K562 (cell line): ENCODE measurements at regions not wholly inside any gene's neighbourhood (a gene's known extent, or its start where the extent isn't known, plus 50 kb on each side); places are given as distances from the start of the nearest gene placed in this dataset.

Experiments
- ARID3A ChIP-seq: IDR thresholded peaks from 2 replicates; pipeline ENCODE4 v1.6.1; 2012; ENCODE audit warnings: low read depth, low read length, improper control_type of control experiment, borderline replicate concordance
- CBX5 ChIP-seq: IDR thresholded peaks from 2 replicates; pipeline ENCODE4 v1.6.1; 2014; ENCODE audit warnings: low read depth, borderline replicate concordance
- DIDO1 ChIP-seq: fragments of 450-650 bp; IDR thresholded peaks from 2 replicates; pipeline ENCODE4 v1.6.1; 2016; ENCODE audit warnings: low read depth, missing biosample characterization, missing genetic modification characterization
- E2F1 ChIP-seq: sonication (generic); formaldehyde crosslinking; IDR thresholded peaks from 2 replicates; pipeline ENCODE4 v1.8.1; 2023; ENCODE audit warnings: mild to moderate bottlenecking, missing genetic modification reagents, moderate library complexity
- EGR1 ChIP-seq: fragments of 450-650 bp; conservative IDR thresholded peaks from 2 replicates; pipeline ENCODE4 v1.6.1; 2017; ENCODE audit warnings: mild to moderate bottlenecking
- GATAD2A ChIP-seq: fragments of 450-650 bp; IDR thresholded peaks from 2 replicates; pipeline ENCODE4 v1.6.1; 2017
- MAFF ChIP-seq: IDR thresholded peaks from 2 replicates; pipeline ENCODE4 v1.6.1; 2012; ENCODE audit warnings: low read length, improper control_type of control experiment
- MEF2D ChIP-seq: conservative IDR thresholded peaks from 2 replicates; pipeline ENCODE4 v1.6.1; 2016; ENCODE audit warnings: low read depth, missing genetic modification characterization, missing compliant biosample characterization
- NEUROD1 ChIP-seq: fragments of 150-350 bp; IDR thresholded peaks from 2 replicates; pipeline ENCODE4 v1.6.1; 2014; ENCODE audit warnings: borderline replicate concordance, low read length, low read depth; ENCODE audit not compliant: partially characterized antibody
- NFIX ChIP-seq: fragments of 250-450 bp; sonication (Bioruptor Pico); IDR thresholded peaks from 2 replicates; pipeline ENCODE4 v1.4.0; 2020; ENCODE audit warnings: low read depth, mild to moderate bottlenecking, moderate library complexity
- SMAD4 ChIP-seq: fragments of 250-450 bp; sonication (Bioruptor Pico); conservative IDR thresholded peaks from 2 replicates; pipeline ENCODE4 v1.8.0; 2021; ENCODE audit warnings: inconsistent platforms, mild to moderate bottlenecking, moderate library complexity
- SMARCA4 ChIP-seq: fragments of 450-650 bp; IDR thresholded peaks from 2 replicates; pipeline ENCODE4 v1.6.1; 2016
- U2AF2 ChIP-seq: fragments of 200-400 bp; formaldehyde crosslinking; optimal IDR thresholded peaks from 2 replicates; pipeline ENCODE3; 2017; ENCODE audit warnings: low read depth, mild to moderate bottlenecking, low read length
- ZBTB5 ChIP-seq: fragments of 450-650 bp; IDR thresholded peaks from 2 replicates; pipeline ENCODE4 v1.6.1; 2017; ENCODE audit warnings: antibody characterized with exemption
- ZFP36 ChIP-seq: fragments of 150-350 bp; IDR thresholded peaks from 2 replicates; pipeline ENCODE4 v1.6.1; 2018; ENCODE audit warnings: low read length, low read depth; ENCODE audit not compliant: partially characterized antibody
- ZNF324 ChIP-seq: fragments of 250-450 bp; sonication (Bioruptor Pico); IDR thresholded peaks from 2 replicates; pipeline ENCODE4 v1.4.0; 2020; ENCODE audit warnings: mild to moderate bottlenecking
- ZNF431 ChIP-seq: sonication (generic); formaldehyde crosslinking; IDR thresholded peaks from 2 replicates; pipeline ENCODE4 v1.8.0; 2022; ENCODE audit warnings: mild to moderate bottlenecking, missing genetic modification reagents
- ZNF609 ChIP-seq: sonication (generic); formaldehyde crosslinking; IDR thresholded peaks from 2 replicates; pipeline ENCODE4 v1.8.1; 2023; ENCODE audit warnings: missing genetic modification reagents, mild to moderate bottlenecking, borderline replicate concordance

GRCh38 chr20:53677447-53678314, 84.0 kb upstream of the ZNF217 start (continued):
- TF ChIP-seq ARID3A (peak; percentile 80; the same call in 1 of the 2 replicates), ZNF431 (CRISPR knock-in tag) (no peak), E2F1 (no peak), CBX5 (no peak), NFIX (CRISPR knock-in tag) (no peak), GATAD2A (0 out of 2 replicates have a peak, but pooled peaks have one; percentile 24), MAFF (no peak), EGR1 (no peak), ZBTB5 (no peak), U2AF2 (no peak), NEUROD1 (peak; percentile 26), MEF2D (no peak; the same call in 1 of the 2 replicates), SMAD4 (CRISPR knock-in tag) (no peak), ZNF609 (CRISPR knock-in tag) (no peak), DIDO1 (tag) (peak; percentile 32; the same call in 1 of the 2 replicates), SMARCA4 (peak; percentile 82), ZFP36 (peak; percentile 41), ZNF324 (CRISPR knock-in tag) (no peak)
